ENCODE measurements at regions not wholly inside any gene's neighbourhood (a gene's known extent, or its start where the extent isn't known, plus 50 kb on each side); places are given as distances from the start of the nearest gene placed in this dataset.

DNA sequence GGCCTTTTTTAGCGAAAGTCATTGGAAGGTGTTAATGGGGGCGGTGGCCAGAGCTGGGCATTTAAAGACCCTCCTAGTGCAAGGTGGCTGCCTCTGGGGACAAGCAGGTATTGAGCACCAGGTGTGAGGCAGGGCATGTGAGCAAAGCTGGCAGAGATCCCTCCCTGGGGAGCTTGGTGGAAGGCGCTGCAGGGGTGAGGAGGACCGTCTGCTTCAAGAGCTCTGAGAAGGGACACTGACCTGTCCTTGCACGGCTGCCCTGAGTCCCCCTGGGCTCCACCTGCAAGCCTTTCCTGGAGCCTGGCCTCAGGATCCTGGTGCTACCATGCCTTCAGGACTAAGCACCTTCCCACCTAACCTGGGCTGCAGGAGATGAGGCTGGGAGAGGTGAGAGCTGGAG lies 127.0 kb upstream of the CIBAR2 start:
- TF ChIP-seq RAD21 (IDR thresholded peaks at IDR 0.05; ENCODE audit: low read length) = no peak
- TF ChIP-seq, protein P1, sequence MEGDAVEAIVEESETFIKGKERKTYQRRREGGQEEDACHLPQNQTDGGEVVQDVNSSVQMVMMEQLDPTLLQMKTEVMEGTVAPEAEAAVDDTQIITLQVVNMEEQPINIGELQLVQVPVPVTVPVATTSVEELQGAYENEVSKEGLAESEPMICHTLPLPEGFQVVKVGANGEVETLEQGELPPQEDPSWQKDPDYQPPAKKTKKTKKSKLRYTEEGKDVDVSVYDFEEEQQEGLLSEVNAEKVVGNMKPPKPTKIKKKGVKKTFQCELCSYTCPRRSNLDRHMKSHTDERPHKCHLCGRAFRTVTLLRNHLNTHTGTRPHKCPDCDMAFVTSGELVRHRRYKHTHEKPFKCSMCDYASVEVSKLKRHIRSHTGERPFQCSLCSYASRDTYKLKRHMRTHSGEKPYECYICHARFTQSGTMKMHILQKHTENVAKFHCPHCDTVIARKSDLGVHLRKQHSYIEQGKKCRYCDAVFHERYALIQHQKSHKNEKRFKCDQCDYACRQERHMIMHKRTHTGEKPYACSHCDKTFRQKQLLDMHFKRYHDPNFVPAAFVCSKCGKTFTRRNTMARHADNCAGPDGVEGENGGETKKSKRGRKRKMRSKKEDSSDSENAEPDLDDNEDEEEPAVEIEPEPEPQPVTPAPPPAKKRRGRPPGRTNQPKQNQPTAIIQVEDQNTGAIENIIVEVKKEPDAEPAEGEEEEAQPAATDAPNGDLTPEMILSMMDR (conservative IDR thresholded peaks at IDR 0.05; ENCODE audit: low read depth, low read length) = no peak

Data from IMR-90 (cell line).